Neural cell (in vitro differentiated cells): ENCODE measurements at regions not wholly inside any gene's neighbourhood (a gene's known extent, or its start where the extent isn't known, plus 50 kb on each side); places are given as distances from the start of the nearest gene placed in this dataset.

Experiments used
- POLR2AphosphoS5 ChIP-seq: IDR thresholded peaks from 2 replicates; pipeline ENCODE4 v1.6.1; 2012
- RAD21 ChIP-seq: fragments of 450-650 bp; conservative IDR thresholded peaks from 2 replicates; pipeline ENCODE4 v1.6.1; 2014; ENCODE audit warnings: antibody characterized with exemption, mild to moderate bottlenecking, moderate library complexity
- TF ChIP-seq, protein P1 (sequence below): fragments of 450-650 bp; IDR thresholded peaks from 2 replicates; pipeline ENCODE4 v1.5.1; 2014; ENCODE audit warnings: antibody characterized with exemption, mild to moderate bottlenecking, moderate library complexity; ENCODE audit not compliant: poor library complexity, severe bottlenecking

DNA sequence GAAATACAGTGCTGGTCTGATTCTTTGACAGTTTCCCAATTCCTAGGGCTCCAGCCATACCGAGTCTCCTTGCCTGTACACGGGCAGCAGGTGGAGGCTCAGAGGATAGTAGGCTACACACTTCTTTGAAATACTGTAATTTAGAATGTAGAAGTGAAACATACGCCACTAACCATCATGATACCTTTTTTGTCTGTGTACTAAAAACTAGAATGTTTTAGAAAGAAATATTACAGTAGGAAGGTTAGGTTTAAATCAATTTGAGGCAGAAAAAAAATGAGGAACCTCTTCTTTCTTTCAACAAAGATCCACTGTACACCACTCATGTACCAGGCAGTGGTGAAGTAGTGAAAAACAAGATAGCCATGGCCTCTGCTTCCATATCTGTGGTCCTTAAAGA lies 354.7 kb downstream of the MCTP2 start:
- TF ChIP-seq, protein P1, sequence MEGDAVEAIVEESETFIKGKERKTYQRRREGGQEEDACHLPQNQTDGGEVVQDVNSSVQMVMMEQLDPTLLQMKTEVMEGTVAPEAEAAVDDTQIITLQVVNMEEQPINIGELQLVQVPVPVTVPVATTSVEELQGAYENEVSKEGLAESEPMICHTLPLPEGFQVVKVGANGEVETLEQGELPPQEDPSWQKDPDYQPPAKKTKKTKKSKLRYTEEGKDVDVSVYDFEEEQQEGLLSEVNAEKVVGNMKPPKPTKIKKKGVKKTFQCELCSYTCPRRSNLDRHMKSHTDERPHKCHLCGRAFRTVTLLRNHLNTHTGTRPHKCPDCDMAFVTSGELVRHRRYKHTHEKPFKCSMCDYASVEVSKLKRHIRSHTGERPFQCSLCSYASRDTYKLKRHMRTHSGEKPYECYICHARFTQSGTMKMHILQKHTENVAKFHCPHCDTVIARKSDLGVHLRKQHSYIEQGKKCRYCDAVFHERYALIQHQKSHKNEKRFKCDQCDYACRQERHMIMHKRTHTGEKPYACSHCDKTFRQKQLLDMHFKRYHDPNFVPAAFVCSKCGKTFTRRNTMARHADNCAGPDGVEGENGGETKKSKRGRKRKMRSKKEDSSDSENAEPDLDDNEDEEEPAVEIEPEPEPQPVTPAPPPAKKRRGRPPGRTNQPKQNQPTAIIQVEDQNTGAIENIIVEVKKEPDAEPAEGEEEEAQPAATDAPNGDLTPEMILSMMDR: no peak
- TF ChIP-seq POLR2AphosphoS5 (no peak), RAD21 (no peak)
